ENCODE measurements at regions not wholly inside any gene's neighbourhood (a gene's known extent, or its start where the extent isn't known, plus 50 kb on each side); places are given as distances from the start of the nearest gene placed in this dataset.

GRCh38 chrX:35670889-35671288, 127.3 kb upstream of the MAGEB16 start:
- no peak for TF ChIP-seq CTCF (conservative IDR thresholded peaks at IDR 0.05 in 1 of 2, IDR thresholded peaks at IDR 0.05 in 1 of 2; ENCODE audit: low read depth in 1 of 2, low read length in 2 of 2)
- TF ChIP-seq EZH2 (IDR thresholded peaks at IDR 0.05; ENCODE audit: low read length, missing control alignments), result no peak
